Urothelium cell line (cell line): ENCODE measurements at regions not wholly inside any gene's neighbourhood (a gene's known extent, or its start where the extent isn't known, plus 50 kb on each side); places are given as distances from the start of the nearest gene placed in this dataset.

ENCODE experiments used
- DNase-seq: peaks from one replicate; pipeline ENCODE4 v3.0.0; 2011; ENCODE audit warnings: low spot score, mixed read lengths
- FAIRE-seq: peaks from 2 replicates; lab custom pipeline; 2011; peaks lifted over from hg19 to GRCh38; lab: Jason Lieb, UNC

DNA sequence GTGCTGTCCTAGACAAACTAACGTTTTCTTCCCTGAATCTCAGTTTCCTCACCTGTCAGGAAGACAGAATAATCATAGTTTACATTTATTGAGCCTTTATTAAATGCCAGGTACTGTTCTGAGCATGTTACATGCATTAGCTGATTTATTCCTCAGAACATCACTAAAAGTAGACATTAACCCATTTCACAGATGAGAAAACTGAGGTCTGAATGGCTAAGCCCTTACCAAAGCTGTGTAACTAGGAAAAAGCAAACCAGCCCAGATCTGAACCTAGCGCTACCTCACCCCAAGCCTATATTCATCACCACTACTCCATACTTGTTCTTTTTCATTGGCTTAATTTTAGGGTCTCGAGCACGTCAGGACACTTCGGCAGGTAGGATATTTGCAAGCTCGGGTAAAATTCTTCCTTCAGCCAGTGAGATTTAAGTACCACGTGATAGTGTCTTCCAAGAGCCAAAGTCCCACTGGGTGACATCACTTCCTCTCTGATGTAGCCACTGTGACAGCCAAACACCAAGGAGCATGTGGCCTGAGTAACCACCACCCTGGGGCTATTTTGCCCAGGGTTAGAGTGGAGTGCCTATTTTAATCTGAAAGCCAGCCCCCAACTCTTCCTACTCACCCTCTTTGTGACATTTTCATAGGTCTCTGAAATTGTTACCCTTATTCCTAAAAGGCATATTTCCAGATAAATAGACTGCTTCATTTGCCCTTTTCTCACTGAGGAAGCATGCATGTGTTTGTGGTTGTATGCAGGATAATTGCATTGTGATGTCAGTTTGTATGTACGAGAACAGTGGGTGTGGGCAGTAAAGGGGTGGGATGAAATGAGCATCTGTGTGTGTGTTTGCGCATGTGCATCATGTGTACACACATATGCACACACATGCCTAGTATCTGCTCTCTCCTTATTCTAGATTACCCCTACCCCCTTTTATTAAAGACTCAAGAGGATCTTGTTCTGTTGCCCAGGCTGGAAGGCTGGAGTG lies 62.2 kb upstream of the WSCD2 start:
- FAIRE-seq (no peak), DNase-seq (no peak)

DNA sequence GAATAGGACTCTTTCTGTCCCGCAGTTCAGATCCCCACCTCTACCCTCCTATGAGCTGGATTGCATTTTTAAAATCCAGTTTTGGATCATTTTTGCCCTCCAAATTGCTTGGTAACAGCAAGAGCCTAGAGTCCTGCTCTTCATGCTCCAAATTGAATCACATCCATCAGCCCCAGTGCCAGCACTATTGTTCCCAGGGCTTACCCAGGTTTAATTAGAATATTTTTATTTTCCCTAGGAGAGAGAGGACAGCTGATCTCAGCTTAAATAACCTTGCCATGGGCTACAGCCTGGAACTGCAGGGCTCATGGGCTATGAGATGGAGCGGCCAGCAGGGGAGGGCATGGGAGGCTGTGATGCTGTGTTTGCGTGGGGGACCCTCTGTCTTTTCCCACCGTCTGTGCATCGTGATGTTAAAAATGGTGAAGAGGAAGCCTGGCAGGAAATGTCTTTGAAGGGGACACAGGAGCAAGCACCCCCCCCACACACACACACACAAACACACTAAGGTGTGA lies 59.4 kb upstream of the WSCD2 start:
- FAIRE-seq (no peak), DNase-seq (no peak)

DNA sequence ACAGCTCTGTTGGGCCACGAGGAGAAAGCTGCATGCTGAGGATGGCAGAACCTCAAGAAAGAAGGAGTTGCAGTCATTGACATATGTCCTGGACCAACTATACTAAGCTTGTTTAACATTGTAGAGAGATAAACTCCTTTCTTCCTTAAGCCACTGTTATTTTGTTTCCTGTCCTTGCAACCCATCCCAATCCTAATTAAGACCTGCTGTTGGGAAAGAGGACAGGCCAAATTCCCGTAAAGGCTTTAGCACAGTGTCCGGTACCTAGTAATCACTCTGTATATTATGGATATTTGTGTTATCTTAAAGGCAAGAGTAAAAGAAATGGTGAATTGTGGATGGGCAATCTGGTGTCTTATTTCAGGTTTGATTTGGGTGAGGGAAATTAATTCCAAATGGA lies 53.5 kb upstream of the WSCD2 start:
- DNase-seq (no peak), FAIRE-seq (no peak)

DNA sequence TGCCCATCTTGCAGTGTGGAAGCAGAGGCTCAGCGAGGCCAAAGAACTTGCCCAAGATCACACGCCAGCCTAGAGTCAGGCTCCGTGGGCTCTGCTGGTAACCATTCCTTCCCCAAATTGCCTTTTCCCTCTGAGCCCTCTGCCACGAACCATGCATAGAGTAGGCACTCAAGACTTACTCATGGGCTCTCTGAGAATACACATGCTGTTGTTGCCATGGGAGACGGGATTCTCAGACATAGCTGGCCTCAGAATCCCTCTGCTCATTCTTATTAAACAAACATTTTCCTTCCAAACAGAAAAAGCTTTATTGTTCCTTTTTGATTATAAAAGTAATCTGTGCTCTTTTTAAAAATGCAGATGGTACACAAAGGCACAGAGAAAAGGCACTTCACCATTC lies 52.5 kb upstream of the WSCD2 start:
- FAIRE-seq (no peak), DNase-seq (no peak)

DNA sequence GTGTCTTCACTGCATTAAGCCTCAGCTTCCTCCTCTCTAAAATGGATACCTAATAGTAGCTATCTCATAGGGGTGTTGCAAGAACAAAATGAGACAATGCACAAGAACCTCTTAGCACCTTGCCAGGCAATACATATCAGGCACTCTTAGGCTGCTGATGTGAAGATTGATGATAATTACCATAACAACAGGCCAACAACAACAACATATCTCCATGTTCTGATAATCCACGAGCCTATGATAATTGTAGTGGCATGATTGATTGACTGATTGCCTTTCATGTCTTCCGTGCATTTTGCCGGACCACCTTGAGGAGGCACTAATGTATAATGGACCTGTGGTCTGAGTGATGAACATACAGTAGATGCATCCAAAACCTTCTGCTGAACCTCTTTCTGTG lies 50.7 kb upstream of the WSCD2 start:
- DNase-seq (no peak), FAIRE-seq (no peak)
